Activated CD8-positive, alpha-beta memory T cell treated with anti-CD3 and anti-CD28 coated beads for 4 hours (primary cell): ENCODE measurements at regions not wholly inside any gene's neighbourhood (a gene's known extent, or its start where the extent isn't known, plus 50 kb on each side); places are given as distances from the start of the nearest gene placed in this dataset.

Experiments used
- DNase-seq, 2 donors: peaks; one replicate each; pipeline ENCODE4 v3.0.0-alpha.2; 2020; ENCODE audit warnings: low read depth in 2 of 2

DNA sequence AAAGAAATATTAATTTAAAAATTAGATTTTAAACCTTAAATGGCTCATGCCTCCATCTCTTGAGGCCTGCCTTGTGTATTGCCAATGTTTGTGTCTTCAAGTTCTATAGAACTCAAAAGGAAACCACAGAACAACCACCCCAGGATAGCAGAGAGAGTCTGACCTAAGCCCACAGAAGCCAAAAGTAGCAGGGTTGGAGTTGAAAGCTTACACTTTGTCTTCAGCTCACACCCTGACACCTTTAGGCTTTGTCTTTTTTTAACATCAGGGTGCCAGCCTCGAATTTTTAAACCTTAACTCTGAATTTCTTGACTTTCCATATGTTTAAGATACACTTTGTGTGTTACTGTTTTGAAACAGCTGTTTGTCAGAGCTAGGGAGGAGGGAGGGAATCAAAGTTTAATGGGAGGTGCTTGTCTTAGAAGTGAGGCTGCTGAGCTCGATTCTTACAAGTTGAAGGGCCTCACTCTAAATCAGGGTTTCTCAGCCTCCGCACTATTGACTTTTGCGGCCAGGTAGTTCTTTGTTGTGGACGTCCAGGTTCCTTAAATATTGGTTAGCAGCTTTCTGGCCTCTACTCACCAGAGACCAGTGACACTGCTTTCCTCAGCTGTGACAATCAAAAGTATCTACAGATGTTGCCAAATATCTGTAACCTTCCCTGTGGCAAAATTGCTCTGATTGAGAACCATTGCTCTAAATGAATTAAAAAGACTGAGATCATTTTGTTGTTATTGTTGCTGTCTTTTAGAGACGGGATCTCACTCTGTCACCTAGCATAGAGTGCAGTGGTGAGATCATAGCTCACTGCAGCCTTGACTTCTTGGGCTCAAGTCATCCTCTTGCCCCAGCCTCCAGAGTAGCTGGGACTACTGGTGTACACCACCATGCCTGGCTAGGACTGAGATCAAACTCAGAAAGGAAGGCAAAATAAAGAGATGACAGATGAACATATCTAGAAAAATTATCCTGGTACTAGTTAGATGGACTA, 139.2 kb upstream of the EOMES start:
- DNase-seq = no peak

GRCh38 chr3:27865731-27866130, 143.6 kb upstream of the EOMES start:
- no peak for DNase-seq

DNA sequence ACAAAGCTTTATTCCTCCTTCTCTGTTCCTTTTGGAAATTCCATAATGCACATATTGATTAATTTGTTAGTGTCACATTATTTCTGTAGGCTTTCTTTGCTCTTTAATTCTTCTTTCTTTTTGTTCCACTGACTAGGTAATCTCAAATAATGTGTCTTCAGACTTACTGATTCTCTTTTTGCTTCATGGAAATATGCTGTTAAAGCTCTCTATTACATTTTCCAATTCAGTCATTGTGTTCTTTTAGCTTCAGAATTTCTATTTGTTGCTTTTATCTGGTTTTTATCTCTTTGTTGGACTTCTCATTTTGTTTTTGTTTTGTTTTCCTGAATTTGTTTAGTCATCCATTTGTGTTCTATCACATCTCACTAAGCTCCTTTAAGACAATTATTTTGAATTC, 147.0 kb upstream of the EOMES start:
- DNase-seq = no peak

GRCh38 chr3:27877061-27878013, 155.2 kb upstream of the EOMES start:
- DNase-seq = no peak

DNA sequence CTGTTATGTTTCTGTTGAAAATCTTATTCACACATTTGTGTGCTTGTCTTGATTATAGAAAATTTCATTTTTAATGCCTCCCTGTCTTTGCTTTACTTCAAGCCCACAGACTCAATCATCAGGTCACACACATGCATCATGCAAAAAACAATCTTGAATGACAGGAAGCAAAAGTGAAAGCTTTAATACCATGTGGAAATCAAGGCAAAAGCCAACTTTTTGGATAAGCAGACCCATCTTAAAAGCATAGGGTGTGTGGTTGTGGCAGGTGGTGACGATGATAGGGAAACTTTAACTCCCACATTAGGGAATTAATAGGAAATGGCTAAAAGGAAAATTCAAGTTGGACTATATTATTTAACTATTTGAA, 155.9 kb upstream of the EOMES start:
- no peak for DNase-seq

GRCh38 chr3:27880969-27881892, 159.1 kb upstream of the EOMES start:
- DNase-seq = peak in 1 of 2 donors; percentile 16

DNA sequence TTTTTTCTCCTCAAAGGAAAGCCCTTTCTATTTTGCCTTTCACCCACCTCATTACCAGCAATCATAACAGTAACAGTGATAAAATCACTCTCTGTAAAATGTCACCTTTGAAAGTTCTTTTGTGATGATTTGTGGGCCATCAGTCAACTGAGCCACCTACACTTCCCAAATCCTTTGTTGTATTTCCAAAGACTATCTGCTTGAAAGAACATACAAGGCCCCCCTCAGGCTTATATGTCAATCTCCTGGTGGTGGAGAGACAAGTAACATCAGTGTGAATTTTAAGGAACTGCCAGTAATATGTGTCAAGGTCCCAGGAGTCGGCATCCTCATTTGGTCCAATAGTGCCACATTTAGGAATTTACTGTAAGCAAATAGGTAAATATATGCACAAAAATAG, 161.1 kb upstream of the EOMES start:
- DNase-seq = no peak

- no peak for DNase-seq
These were observed 163.5 kb upstream of the EOMES start for GRCh38 chr3:27885641-27886040.

- DNase-seq = no peak
These were observed 166.4 kb upstream of the EOMES start for GRCh38 chr3:27888562-27888961.

DNA sequence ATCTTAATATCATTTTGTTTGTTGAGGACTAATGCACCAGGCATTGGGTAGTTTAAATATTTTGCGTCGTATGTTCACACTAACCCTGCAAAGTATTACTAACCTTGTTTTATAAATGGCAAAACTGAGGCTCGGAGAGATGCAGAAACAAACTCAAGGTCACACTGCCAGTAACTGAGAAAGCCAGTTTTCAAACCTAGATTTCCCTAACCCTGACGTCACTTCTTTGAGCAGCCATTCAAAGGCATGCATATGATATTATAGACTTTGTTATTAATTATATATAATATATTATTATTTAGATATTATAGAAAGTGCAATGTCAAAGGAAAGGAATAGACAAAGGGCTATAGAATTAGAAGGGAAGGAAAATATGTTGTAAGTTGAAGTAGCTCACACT, 167.6 kb upstream of the EOMES start:
- DNase-seq = no peak

DNA sequence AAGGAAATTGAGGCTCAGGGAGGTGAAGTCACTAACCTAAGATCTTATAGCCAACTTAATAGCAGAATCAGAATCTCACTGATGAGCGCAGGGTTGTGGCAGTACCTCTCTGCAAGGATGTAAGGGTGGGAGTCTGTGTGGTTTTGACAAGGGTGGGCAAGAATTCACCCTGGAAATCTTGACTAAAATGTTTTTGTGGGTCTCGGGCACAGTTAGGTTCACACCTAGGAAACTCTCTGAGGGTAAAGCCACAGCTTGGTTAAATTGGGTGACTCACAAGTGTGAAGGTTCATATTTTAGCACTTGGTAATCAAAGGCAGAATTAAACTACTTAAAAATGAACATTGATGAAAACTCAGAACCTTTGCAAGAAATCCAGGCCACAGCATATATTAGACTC, 178.2 kb upstream of the EOMES start:
- DNase-seq = peak; percentile 38

DNA sequence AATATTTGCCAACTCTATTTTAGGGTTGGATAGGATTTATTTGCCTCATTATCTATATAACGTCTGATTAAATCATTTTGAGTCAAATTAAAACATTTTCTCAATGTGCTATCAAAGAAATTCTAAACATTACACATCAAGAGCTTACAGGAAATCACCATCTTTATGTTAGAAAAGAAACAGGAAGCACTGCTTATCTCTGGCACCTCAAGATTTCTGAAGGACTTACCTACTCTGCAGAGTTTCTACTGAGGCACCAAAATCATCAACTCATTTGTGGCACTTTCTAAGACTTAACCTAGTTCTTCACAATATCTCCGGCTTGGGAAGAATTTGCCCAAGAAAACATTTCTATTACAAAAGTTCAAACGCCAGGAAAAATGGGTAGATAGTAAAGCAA, 181.3 kb upstream of the EOMES start:
- DNase-seq = no peak

GRCh38 chr3:27905625-27906024, 183.5 kb upstream of the EOMES start:
- DNase-seq = peak in 1 of 2 donors; percentile 15

DNA sequence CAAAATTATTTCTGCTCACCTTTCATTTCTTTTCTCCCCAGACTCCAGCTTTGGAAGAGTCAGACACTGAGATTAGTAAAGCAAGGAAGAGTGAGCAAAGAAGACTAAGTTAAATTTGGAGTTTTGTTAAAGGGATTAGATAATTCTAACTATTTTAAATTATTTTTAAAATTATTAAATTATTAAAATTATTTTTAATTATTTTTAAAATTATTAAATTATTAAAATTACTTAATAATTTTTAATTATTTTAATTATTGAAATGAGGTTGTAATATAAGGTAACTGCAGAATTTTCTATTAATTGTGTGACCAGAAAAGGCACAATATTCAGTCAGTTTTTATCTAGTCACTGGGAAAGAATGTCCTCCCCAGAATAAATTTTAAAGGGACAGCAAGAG, 185.0 kb upstream of the EOMES start:
- no peak for DNase-seq

- DNase-seq = no peak
These were observed 185.8 kb upstream of the EOMES start for GRCh38 chr3:27907929-27908328.

GRCh38 chr3:27910456-27910855, 188.3 kb upstream of the EOMES start:
- DNase-seq = no peak

- no peak for DNase-seq
These were observed 192.1 kb upstream of the EOMES start for GRCh38 chr3:27914199-27914598.

DNA sequence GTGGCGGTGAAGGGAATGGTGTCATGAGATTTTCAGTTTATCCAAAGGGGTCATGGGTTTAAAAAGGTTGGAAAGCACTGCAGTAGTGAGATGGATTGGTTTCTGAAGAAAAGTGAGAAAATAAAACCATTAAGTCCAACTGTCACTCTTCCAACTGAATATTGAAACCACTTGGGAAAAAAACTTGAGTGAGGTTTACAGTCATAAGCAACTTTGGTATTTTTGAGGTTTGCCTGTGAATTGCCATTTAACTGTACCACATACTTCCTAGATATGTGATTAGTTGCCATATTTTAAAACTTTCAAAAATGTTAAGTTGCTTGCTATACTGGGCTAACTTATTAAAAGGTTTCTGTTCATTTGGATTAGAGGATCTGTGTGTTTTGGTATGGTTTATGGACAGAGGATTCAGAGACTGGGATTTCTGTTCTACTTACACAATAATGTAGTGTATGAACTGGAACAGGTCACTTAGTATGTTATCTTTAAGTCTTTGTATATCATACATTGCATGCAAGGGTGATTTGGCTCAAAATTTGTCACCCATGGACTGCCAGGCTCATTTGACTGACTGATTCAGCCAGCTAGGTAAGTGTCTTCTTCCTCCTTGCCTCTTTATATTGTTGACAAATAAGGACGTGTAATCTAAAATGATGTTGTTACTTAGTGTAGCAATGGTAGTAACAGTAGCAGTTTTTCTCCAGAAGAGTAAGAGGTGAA, 201.4 kb upstream of the EOMES start:
- DNase-seq = no peak

- no peak for DNase-seq
These were observed 205.8 kb upstream of the EOMES start for GRCh38 chr3:27927882-27928281.

DNA sequence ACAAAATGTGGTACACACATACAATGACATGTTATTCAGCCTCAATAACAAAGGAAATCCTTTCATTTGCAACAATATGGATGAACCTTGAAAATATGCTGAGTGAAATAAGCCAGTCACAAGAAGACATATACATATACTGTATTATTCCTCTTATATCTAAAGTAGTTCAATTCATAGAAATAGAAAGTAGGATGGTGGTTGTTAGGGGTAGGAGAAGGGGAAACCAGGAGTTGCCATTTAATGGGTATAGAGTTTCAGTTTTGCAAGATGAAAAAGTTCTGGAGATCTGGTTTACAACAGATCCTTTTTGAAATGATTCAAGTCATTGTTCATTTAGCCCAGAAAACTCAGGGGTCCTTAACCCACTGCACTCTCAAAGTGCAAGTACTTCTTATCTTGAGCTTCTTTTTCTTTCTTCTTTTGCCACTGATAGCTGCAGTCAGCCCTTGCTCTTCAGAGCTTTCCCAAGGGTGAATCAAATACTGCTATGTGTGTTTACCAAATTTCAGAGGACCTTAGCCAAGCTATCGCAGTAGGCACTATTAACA, 208.0 kb upstream of the EOMES start:
- no peak for DNase-seq
